Heart right ventricle (tissue), 16 donors: ENCODE measurements at regions not wholly inside any gene's neighbourhood (a gene's known extent, or its start where the extent isn't known, plus 50 kb on each side); places are given as distances from the start of the nearest gene placed in this dataset.
"Not testable (repeated sequence)": the region's sequence is repeated elsewhere in the genome, so short reads cannot be mapped to it uniquely, and the experiment has no call there.

Experiments used
- ATAC-seq, 8 donors: fragments of 200-7000 bp; cut with Tn5 transposase; one replicate each; pipeline ENCODE4 v1.9.1; 2020; ENCODE audit warnings: mild to moderate bottlenecking in 8 of 8, moderate library complexity in 8 of 8, moderate number of reproducible peaks in 1 of 8
- DNase-seq, 2 donors: peaks; one replicate each; pipeline ENCODE4 v3.0.0-alpha.2; 2020
- H3K27ac ChIP-seq, 10 donors: fragments of 200-600 bp; sonication (generic) in 2 of 10; one replicate each; pipeline versions ENCODE4 v1.5.0 to v1.8.0; 2020 to 2022; ENCODE audit warnings: mild to moderate bottlenecking in 3 of 10
- H3K27me3 ChIP-seq, 7 donors: fragments of 200-600 bp; one replicate each; pipeline ENCODE4 v1.8.0; 2021 to 2022; ENCODE audit warnings: mild to moderate bottlenecking in 2 of 7
- H3K36me3 ChIP-seq, 9 donors: fragments of 200-600 bp; sonication (generic) in 1 of 9; one replicate each; pipeline versions ENCODE4 v1.5.0 to v1.8.0; 2020 to 2022; ENCODE audit warnings: mild to moderate bottlenecking in 2 of 9
- H3K4me1 ChIP-seq, 9 donors: fragments of 200-600 bp; sonication (generic) in 1 of 9; one replicate each; pipeline versions ENCODE4 v1.5.0 to v1.8.0; 2020 to 2022; ENCODE audit warnings: mild to moderate bottlenecking in 4 of 9
- H3K4me3 ChIP-seq, 10 donors: fragments of 200-600 bp; sonication (generic) in 2 of 10; one replicate each; pipeline versions ENCODE4 v1.5.0 to v1.8.0; 2020 to 2022; ENCODE audit warnings: mild to moderate bottlenecking in 7 of 10, moderate library complexity in 2 of 10
- H3K9me3 ChIP-seq, 11 donors: fragments of 200-600 bp in 10 of 11; sonication (generic) in 2 of 11; one replicate each; pipeline versions ENCODE4 v1.5.0 to v1.8.0; 2013 to 2022; ENCODE audit warnings: mild to moderate bottlenecking in 2 of 11, control low read depth in 1 of 11, moderate library complexity in 1 of 11
- CTCF ChIP-seq, 9 donors: fragments of 200-600 bp; sonication (generic) in 2 of 9; IDR thresholded peaks; one replicate each; pipeline versions ENCODE4 v1.5.0 to v1.8.0; 2021 to 2022; ENCODE audit warnings: antibody characterized with exemption in 9 of 9, mild to moderate bottlenecking in 5 of 9, moderate library complexity in 1 of 9
- WGBS, 2 donors: extraction: QIAGEN DNeasy Blood & Tissue Kit; methylation state at CpG; one replicate each; pipeline ENCODE4 v1.1.7; 2013; ENCODE audit warnings: inconsistent platforms in 1 of 2; 5-methylcytosine and 5-hydroxymethylcytosine counted together
- intact Hi-C, 10 donors: fragments of 100-400 bp; cut with DNase I; formaldehyde crosslinking; loops; one replicate each; pipeline versions ENCODE4 v1.11.1 to v1.14.2; 2022
- donor health status: Arrhythmogenic right ventricular cardiomyopathy.
- donor health status: ischemic (EF 13 %, LVEDD 7.1; RV severe dilation, severe dysfunction).
- donor health status: healthy with polysubstance abuse.
- donor health status: DM: no; HTN: yes; CAD: no.
- donor health status: DM: no; HTN: no; CAD: no.
- donor health status: ischemic (EF 25% LVEDD 6.9; RV normal size, moderate dysfunction).
- donor health status: ischemic (EF 25% LVEDD 5.7; RV mildly dilated, moderate dysfunction).
- donor health status: healthy.
- donor health status: DM: yes; HTN: yes; CAD: no.
- donor health status: Ischemic cardiomyopathy.
- donor health status: ischemic (EF 35%, LVEDD 5.7; RV mildly dilated, moderate dysfunction).
- donor health status: nonischemic (EF 11% LVEDD 7.7; RV severe dilation, severe dysfunction).
- donor health status: DM: yes; HTN: yes; CAD: no.
- donor health status: PGD.
- donor health status: ischemic (EF 29% LVEDD 5.4; RV normal size, mild dysfunction).
- donor health status: nonischemic (EF 23%, LVEDD 6.1; RV moderate dilation, normal function).

DNA sequence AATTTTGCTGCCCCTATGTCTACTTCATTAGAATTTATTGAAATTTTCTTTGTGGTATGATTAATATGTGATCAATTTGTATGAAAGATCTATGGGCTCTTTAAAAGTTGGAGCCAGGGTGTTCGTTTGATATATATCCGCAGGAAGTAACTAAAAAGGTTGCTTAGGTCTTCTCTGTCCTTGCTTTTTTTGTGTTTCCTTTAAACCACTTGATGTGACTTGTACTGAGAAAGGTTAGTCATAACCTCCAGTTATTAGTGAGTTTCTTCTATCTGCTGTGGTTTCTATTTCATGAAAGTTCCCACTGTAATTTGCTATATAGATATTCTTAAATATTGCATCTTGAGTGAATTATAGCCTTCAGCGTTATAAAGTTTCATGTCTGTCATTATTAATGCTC lies 585.3 kb upstream of the ARID1B start:
- TF ChIP-seq CTCF (IDR thresholded peaks at IDR 0.05), result no peak
- Histone ChIP-seq H3K27me3 (peaks cover 0 to 4% (median 0%) of the 10 kb centered on the region in 7 donors), H3K4me3 (no peak overlapping the region), H3K9me3 (peaks cover 0 to 8% (median 0%) of the 10 kb centered on the region in 11 donors), H3K27ac (no peak overlapping the region), H3K4me1 (no peaks in the 10 kb centered on the region), H3K36me3 (no peaks in the 10 kb centered on the region)
- WGBS, 2 donors, result 76 to 79% methylated on average over 3 of the region's 3 CpGs
- DNase-seq (no peak), ATAC-seq (no peak)
- intact Hi-C loops, result no loop called here

GRCh38 chr6:156191390-156191789 lies 585.8 kb upstream of the ARID1B start:
- H3K36me3 ChIP-seq, H3K27me3 ChIP-seq, ATAC-seq, H3K4me3 ChIP-seq, H3K4me1 ChIP-seq, H3K9me3 ChIP-seq, DNase-seq, intact Hi-C loops, H3K27ac ChIP-seq: not testable (repeated sequence)

DNA sequence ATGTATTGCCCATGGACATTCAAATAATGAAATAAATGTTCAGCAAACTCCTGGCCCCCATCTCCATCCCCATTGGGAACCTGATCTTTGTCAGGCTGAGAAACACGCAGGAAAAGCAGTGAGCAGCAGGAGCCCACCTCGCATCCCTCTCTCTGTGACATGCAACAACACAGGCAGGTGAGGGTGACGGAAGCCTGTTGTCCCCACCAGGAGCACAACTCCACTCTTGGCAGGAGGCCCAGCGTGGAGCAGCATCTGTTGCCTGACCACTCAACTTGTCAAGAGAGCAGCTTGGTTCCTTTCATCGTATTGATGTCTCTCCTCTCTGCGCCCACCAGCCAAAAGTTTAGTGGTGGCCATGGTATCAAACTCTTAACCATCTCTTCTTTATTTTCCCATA lies 586.9 kb upstream of the ARID1B start:
- no peak overlapping the region for H3K27ac ChIP-seq
- 52 to 69% methylated on average over 6 of the region's 6 CpGs for WGBS, 2 donors
- H3K9me3 ChIP-seq, result peaks cover 0 to 5% (median 0%) of the 10 kb centered on the region in 11 donors
- DNase-seq (no peak), ATAC-seq (no peak)
- H3K27me3 ChIP-seq, result peaks cover 0 to 4% (median 0%) of the 10 kb centered on the region in 7 donors
- H3K36me3 ChIP-seq, result no peaks in the 10 kb centered on the region
- intact Hi-C loops, result no loop called here
- TF ChIP-seq CTCF (IDR thresholded peaks at IDR 0.05), result no peak
- no peak overlapping the region for H3K4me3 ChIP-seq
- H3K4me1 ChIP-seq, result no peaks in the 10 kb centered on the region

DNA sequence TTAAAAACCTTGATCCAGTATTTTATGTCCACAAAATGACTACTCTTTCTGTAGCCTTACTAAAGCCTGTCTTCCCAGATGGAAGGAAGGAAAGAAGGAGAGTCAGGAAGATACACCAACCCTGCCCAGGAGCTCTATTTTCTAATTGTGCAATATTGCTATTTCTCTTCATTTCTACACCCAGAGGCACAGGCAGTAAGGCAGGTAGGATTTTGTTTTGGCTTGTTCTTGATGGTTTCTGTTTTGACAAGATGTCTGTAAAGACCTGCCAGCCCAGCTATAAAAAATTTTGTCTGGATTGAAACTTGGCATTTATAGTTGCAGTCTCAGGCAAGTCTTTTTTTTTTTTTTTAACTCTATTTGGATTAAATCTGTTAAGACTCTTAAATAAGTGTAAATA lies 587.5 kb upstream of the ARID1B start:
- Histone ChIP-seq H3K4me1 (no peaks in the 10 kb centered on the region), H3K27me3 (peaks cover 0 to 4% (median 0%) of the 10 kb centered on the region in 7 donors), H3K27ac (no peak overlapping the region), H3K9me3 (peaks cover 0 to 5% (median 0%) of the 10 kb centered on the region in 11 donors), H3K36me3 (no peaks in the 10 kb centered on the region), H3K4me3 (no peak overlapping the region)
- no peak for DNase-seq
- no peak for ATAC-seq
- intact Hi-C loops, result no loop called here
- no peak for TF ChIP-seq CTCF (IDR thresholded peaks at IDR 0.05)

DNA sequence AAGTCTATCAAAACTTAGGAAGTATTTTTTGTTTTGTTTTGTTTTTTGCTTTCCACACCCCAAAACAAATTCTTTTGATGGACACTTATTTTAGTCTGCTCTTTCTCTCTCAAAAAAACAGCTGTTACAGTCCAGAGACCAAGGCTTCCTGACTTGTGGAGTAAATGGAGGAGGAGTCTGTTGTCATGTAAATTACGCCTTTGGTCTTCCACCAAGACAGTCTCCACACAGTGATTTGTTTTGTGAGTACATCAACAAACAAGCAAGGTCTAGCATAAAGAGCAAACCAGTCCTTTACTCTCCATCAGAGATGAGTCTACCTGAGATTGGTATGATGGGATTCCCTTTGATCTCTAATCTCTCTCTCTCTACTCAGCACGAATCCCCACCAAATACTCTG lies 588.0 kb upstream of the ARID1B start:
- DNase-seq (no peak), ATAC-seq (no peak)
- H3K9me3 ChIP-seq, result peaks cover 0 to 5% (median 0%) of the 10 kb centered on the region in 11 donors
- TF ChIP-seq CTCF (IDR thresholded peaks at IDR 0.05), result no peak
- intact Hi-C loops, result no loop called here
- peaks cover 0 to 4% (median 0%) of the 10 kb centered on the region in 7 donors for H3K27me3 ChIP-seq
- no peak overlapping the region for H3K27ac ChIP-seq
- no peaks in the 10 kb centered on the region for H3K36me3 ChIP-seq
- 67 to 77% methylated on average over 2 of the region's 2 CpGs for WGBS, 2 donors
- H3K4me3 ChIP-seq, result no peak overlapping the region
- H3K4me1 ChIP-seq, result no peaks in the 10 kb centered on the region
